Mesendoderm (in vitro differentiated cells): ENCODE measurements at regions not wholly inside any gene's neighbourhood (a gene's known extent, or its start where the extent isn't known, plus 50 kb on each side); places are given as distances from the start of the nearest gene placed in this dataset.
"Not testable (repeated sequence)": the region's sequence is repeated elsewhere in the genome, so short reads cannot be mapped to it uniquely, and the experiment has no call there.

ENCODE experiments used
- DNase-seq: peaks from one replicate; pipeline ENCODE4 v3.0.0; 2013
- H2AK5ac ChIP-seq: 2 replicates; pipeline ENCODE4 v1.6.1; 2013; ENCODE audit warnings: low read length, inconsistent platforms
- H2BK120ac ChIP-seq: 2 replicates; pipeline ENCODE4 v1.6.1; 2013; ENCODE audit warnings: low read depth, mild to moderate bottlenecking, low read length, moderate library complexity, mixed read lengths
- H2BK15ac ChIP-seq: replicated peaks from 2 replicates; pipeline ENCODE4 v1.6.1; 2013; ENCODE audit warnings: low read depth, mild to moderate bottlenecking, moderate library complexity
- H2BK5ac ChIP-seq: 2 replicates; pipeline ENCODE4 v1.6.1; 2013; ENCODE audit warnings: low read length, inconsistent platforms
- H3K18ac ChIP-seq: 2 replicates; pipeline ENCODE4 v1.6.1; 2013; ENCODE audit warnings: mild to moderate bottlenecking, low read length, mixed read lengths
- H3K23ac ChIP-seq: one replicate; pipeline ENCODE4 v1.6.1; 2013; ENCODE audit warnings: low read length
- H3K27ac ChIP-seq: 2 replicates; pipeline ENCODE4 v1.5.1; 2013; ENCODE audit warnings: low read depth, mild to moderate bottlenecking, inconsistent platforms, low read length, moderate library complexity
- H3K27me3 ChIP-seq: 2 replicates; pipeline ENCODE4 v1.6.1; 2013; ENCODE audit warnings: low read length, control low read depth, mild to moderate bottlenecking, inconsistent platforms; ENCODE audit not compliant: insufficient read depth, poor library complexity
- H3K36me3 ChIP-seq: 2 replicates; pipeline ENCODE4 v1.6.1; 2013; ENCODE audit warnings: low read length, inconsistent platforms; ENCODE audit not compliant: control insufficient read depth, insufficient read depth
- H3K4ac ChIP-seq: one replicate; pipeline ENCODE4 v1.6.1; 2013; ENCODE audit warnings: low read depth, mild to moderate bottlenecking, low read length, moderate library complexity
- H3K4me1 ChIP-seq: 2 replicates; pipeline ENCODE4 v1.6.1; 2013; ENCODE audit warnings: low read depth, low read length, inconsistent platforms; ENCODE audit not compliant: control insufficient read depth
- H3K4me2 ChIP-seq: 2 replicates; pipeline ENCODE4 v1.6.1; 2013; ENCODE audit warnings: low read length
- H3K4me3 ChIP-seq: 2 replicates; pipeline ENCODE4 v1.5.1; 2013; ENCODE audit warnings: mild to moderate bottlenecking, low read length
- H3K56ac ChIP-seq: one replicate; pipeline ENCODE4 v1.6.1; 2013; ENCODE audit warnings: low read length
- H3K79me1 ChIP-seq: 2 replicates; pipeline ENCODE4 v1.6.1; 2013; ENCODE audit warnings: low read length, inconsistent platforms
- H3K79me2 ChIP-seq: 2 replicates; pipeline ENCODE4 v1.6.1; 2013; ENCODE audit warnings: mild to moderate bottlenecking, low read length; ENCODE audit not compliant: control insufficient read depth, insufficient read depth
- H3K9ac ChIP-seq: 2 replicates; pipeline ENCODE4 v1.6.1; 2013; ENCODE audit warnings: low read length, inconsistent platforms
- H4K5ac ChIP-seq: one replicate; pipeline ENCODE4 v1.6.1; 2013; ENCODE audit warnings: low read length
- H4K8ac ChIP-seq: one replicate; pipeline ENCODE4 v1.6.1; 2013; ENCODE audit warnings: low read depth, mild to moderate bottlenecking, control low read depth, low read length, moderate library complexity
- WGBS: extraction: QIAGEN DNeasy Blood & Tissue Kit; methylation state at CpG from one replicate; pipeline ENCODE4 v1.1.7; 2013; ENCODE audit warnings: low lambda C conversion rate, missing lambda C conversion rate; ENCODE audit not compliant: insufficient coverage; ENCODE audit errors: extremely low coverage; 5-methylcytosine and 5-hydroxymethylcytosine counted together

DNA sequence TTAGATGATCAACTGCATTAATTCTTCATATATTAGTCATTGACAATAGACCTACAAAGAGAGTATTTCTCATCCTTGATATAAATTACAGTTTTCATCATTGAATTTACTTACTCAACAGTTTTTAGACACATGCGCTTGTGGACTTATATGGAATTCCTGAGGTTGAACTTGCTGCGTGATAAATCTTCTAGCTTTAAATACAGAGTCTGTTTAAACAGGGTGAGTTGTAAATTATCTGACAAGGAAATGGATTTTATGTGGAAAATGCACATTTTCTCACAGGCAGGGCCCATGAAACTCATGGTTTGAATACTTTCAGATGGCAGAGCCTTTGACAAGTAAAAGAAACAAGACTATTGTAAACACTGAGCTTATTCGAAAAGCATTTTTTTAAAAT is 280.5 kb downstream of the SPATA31A6 start:
- not testable (repeated sequence) for H3K36me3 ChIP-seq, H3K4me3 ChIP-seq, H2AK5ac ChIP-seq, DNase-seq, H3K9ac ChIP-seq, H4K8ac ChIP-seq, H3K4ac ChIP-seq, H3K23ac ChIP-seq, H3K18ac ChIP-seq, H3K79me2 ChIP-seq, H3K4me2 ChIP-seq, H4K5ac ChIP-seq, H2BK5ac ChIP-seq, H3K27me3 ChIP-seq, H3K27ac ChIP-seq, H2BK15ac ChIP-seq, H3K56ac ChIP-seq, H3K79me1 ChIP-seq, H2BK120ac ChIP-seq, H3K4me1 ChIP-seq
- no CpG with 5 or more reads among the region's 3 CpGs for WGBS

DNA sequence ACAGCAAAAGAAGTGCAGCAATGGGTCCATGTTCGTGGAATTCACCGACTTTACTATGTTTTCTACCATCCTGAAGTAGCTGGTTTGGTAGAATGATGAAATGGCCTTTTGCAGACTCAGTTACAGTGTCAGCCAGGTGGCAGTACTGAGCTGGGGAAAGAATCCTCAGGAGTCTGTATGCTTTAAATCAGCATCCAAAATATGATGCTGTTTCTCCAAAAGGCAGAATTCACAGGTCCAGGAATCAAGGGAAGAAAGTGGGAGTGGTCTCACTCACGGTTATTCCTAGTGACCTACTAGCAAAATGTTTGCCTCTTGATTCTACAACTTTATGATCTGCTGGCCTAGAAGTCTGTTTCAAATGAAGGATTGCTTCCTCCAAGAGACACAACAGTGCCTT is 287.1 kb downstream of the SPATA31A6 start:
- H3K4me2 ChIP-seq, H3K9ac ChIP-seq, H3K56ac ChIP-seq, H3K27ac ChIP-seq, H3K79me1 ChIP-seq, H3K4me3 ChIP-seq, H3K23ac ChIP-seq, H3K79me2 ChIP-seq, H2AK5ac ChIP-seq, H2BK120ac ChIP-seq, H4K5ac ChIP-seq, H4K8ac ChIP-seq, H3K4me1 ChIP-seq, H2BK5ac ChIP-seq, H3K36me3 ChIP-seq, H3K27me3 ChIP-seq, H3K4ac ChIP-seq, H3K18ac ChIP-seq, H2BK15ac ChIP-seq: not testable (repeated sequence)
- peak; percentile 9 for DNase-seq
- no CpG with 5 or more reads among the region's 3 CpGs for WGBS

GRCh38 chr9:42490989-42491388 is 307.5 kb downstream of the SPATA31A6 start:
- H3K36me3 ChIP-seq, H2BK5ac ChIP-seq, H3K27ac ChIP-seq, H3K4me3 ChIP-seq, H4K8ac ChIP-seq, H3K27me3 ChIP-seq, H2AK5ac ChIP-seq, H3K4me1 ChIP-seq, DNase-seq, H4K5ac ChIP-seq, H2BK120ac ChIP-seq, H3K56ac ChIP-seq, H3K18ac ChIP-seq, H3K4me2 ChIP-seq, H3K9ac ChIP-seq, H2BK15ac ChIP-seq, H3K4ac ChIP-seq, H3K23ac ChIP-seq, H3K79me2 ChIP-seq, H3K79me1 ChIP-seq: not testable (repeated sequence)
- no CpG with 5 or more reads among the region's 2 CpGs for WGBS

DNA sequence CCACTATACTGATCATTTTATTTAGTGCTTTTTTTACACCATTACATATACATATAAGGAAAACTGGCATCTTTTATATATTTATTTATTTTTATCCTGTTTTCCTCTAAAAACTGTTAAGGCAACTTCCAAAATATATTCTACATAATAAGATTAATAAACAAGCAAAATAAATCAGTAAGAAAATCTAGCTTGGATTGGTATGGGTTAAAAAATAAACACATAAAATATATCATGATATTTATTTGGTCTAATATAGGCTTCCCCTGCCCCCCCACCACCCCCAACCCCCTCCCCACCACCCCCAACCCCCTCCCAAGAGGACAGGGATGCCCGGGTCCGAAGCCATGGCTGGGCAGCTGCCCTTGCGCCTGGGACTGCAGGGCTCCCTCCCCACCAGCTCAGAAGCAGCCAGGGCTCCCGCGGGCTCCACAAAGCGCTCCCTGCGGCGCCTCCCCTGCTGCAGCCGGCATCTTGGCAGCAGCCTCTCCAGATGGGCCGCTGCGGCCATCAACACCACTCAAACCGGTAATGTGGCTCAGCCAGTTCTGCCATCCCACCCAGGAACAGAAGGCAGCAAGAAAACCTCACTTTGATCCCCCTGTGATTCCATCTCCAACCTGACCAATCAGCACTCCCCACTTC is 319.3 kb downstream of the SPATA31A6 start:
- WGBS = no CpG with 5 or more reads among the region's 12 CpGs

GRCh38 chr9:42508111-42508510 is 324.7 kb downstream of the SPATA31A6 start:
- not testable (repeated sequence) for H4K5ac ChIP-seq, H3K79me1 ChIP-seq, H3K4ac ChIP-seq, H3K9ac ChIP-seq, H3K27me3 ChIP-seq, H3K4me2 ChIP-seq, H3K18ac ChIP-seq, H3K36me3 ChIP-seq, H3K4me3 ChIP-seq, H3K27ac ChIP-seq, H4K8ac ChIP-seq, H3K79me2 ChIP-seq, H2BK120ac ChIP-seq, DNase-seq, H3K4me1 ChIP-seq, H2BK5ac ChIP-seq, H2AK5ac ChIP-seq, H3K56ac ChIP-seq, H2BK15ac ChIP-seq, H3K23ac ChIP-seq
- WGBS = no CpG with 5 or more reads among the region's 2 CpGs

More for the DNA sequence above, 319.3 kb downstream of the SPATA31A6 start:
- not testable (repeated sequence) for H2BK120ac ChIP-seq, H3K36me3 ChIP-seq, H4K5ac ChIP-seq, H3K23ac ChIP-seq, H2AK5ac ChIP-seq, H3K79me1 ChIP-seq, H2BK15ac ChIP-seq, H2BK5ac ChIP-seq, H3K18ac ChIP-seq, H4K8ac ChIP-seq, H3K4me2 ChIP-seq, H3K27me3 ChIP-seq, DNase-seq, H3K79me2 ChIP-seq, H3K4ac ChIP-seq, H3K4me1 ChIP-seq, H3K27ac ChIP-seq, H3K56ac ChIP-seq, H3K4me3 ChIP-seq, H3K9ac ChIP-seq

DNA sequence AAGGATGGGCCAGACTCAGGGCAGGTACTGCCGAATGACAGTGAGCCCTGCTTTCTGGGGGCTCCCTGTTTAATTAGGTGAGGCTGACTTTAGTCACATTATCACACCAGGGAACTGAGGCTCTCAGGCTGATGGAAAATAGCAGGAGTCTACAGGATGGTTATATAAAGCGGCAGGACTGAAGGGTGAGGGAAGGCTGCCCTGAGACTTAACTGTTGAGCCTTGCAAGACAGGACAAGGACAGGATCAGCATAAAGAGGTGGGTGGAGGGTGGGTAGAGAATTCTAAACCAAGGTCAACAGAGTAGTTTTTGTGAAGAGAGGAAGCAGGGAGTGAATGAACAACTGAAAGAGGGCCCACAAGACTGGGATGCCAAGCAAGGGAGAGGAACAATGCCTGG is 330.1 kb downstream of the SPATA31A6 start:
- H3K56ac ChIP-seq, H3K36me3 ChIP-seq, H3K27me3 ChIP-seq, H3K4me1 ChIP-seq, H3K18ac ChIP-seq, H4K8ac ChIP-seq, H2BK120ac ChIP-seq, H3K79me2 ChIP-seq, DNase-seq, H3K23ac ChIP-seq, H3K4me3 ChIP-seq, H2BK15ac ChIP-seq, H4K5ac ChIP-seq, H3K9ac ChIP-seq, H2BK5ac ChIP-seq, H3K4ac ChIP-seq, H2AK5ac ChIP-seq, H3K27ac ChIP-seq, H3K4me2 ChIP-seq, H3K79me1 ChIP-seq: not testable (repeated sequence)
- no CpG with 5 or more reads among the region's 2 CpGs for WGBS
